Gastrocnemius medialis (tissue), 4 donors: ENCODE measurements at regions not wholly inside any gene's neighbourhood (a gene's known extent, or its start where the extent isn't known, plus 50 kb on each side); places are given as distances from the start of the nearest gene placed in this dataset.

Source experiments
- POLR2A ChIP-seq, 2 donors: fragments of 450-650 bp; IDR thresholded peaks; one replicate each; pipeline ENCODE4 v1.6.1; 2017; ENCODE audit warnings: antibody characterized with exemption in 2 of 2, mild to moderate bottlenecking in 2 of 2, moderate library complexity in 2 of 2
- TF ChIP-seq, protein P1 (sequence below), 5 experiments: fragments of 450-650 bp in 3 of 5; fragments of 200-600 bp in 2 of 5; sonication (generic) in 2 of 5; IDR thresholded peaks in 4 of 5; conservative IDR thresholded peaks in 1 of 5; 1 replicate in 4 of 5; 2 replicates in 1 of 5; pipeline ENCODE4 v1.5.1; 2016 to 2019; ENCODE audit warnings: antibody characterized with exemption in 5 of 5, mild to moderate bottlenecking in 3 of 5, moderate library complexity in 3 of 5

DNA sequence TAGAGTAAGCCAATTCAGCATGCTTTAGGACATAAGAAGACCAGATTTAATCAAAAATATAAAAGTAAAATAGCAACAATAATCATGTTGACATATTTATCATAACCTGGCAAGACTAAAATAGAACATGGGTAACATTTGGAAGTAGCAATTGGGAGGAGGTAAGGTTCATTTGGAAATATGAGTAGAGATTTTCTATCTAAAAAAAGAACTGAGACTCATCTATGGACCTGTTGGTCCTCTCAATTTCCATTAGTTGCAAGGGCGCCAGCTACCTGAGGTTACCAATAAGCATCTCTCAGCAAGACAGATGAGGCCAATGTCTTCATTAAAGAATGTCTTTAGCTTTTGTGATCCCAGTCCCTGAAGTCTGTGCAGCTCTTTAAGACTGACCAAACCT, 196.0 kb downstream of the IRS1 start:
- no peak for TF ChIP-seq POLR2A (IDR thresholded peaks at IDR 0.05)
- TF ChIP-seq, protein P1, sequence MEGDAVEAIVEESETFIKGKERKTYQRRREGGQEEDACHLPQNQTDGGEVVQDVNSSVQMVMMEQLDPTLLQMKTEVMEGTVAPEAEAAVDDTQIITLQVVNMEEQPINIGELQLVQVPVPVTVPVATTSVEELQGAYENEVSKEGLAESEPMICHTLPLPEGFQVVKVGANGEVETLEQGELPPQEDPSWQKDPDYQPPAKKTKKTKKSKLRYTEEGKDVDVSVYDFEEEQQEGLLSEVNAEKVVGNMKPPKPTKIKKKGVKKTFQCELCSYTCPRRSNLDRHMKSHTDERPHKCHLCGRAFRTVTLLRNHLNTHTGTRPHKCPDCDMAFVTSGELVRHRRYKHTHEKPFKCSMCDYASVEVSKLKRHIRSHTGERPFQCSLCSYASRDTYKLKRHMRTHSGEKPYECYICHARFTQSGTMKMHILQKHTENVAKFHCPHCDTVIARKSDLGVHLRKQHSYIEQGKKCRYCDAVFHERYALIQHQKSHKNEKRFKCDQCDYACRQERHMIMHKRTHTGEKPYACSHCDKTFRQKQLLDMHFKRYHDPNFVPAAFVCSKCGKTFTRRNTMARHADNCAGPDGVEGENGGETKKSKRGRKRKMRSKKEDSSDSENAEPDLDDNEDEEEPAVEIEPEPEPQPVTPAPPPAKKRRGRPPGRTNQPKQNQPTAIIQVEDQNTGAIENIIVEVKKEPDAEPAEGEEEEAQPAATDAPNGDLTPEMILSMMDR (IDR thresholded peaks at IDR 0.05 in 4 of 5, conservative IDR thresholded peaks at IDR 0.05 in 1 of 5), result no peak
